Gastrocnemius medialis (tissue), 4 donors: ENCODE measurements at regions not wholly inside any gene's neighbourhood (a gene's known extent, or its start where the extent isn't known, plus 50 kb on each side); places are given as distances from the start of the nearest gene placed in this dataset.

Experiments used
- POLR2A ChIP-seq, 2 donors: fragments of 450-650 bp; IDR thresholded peaks; one replicate each; pipeline ENCODE4 v1.6.1; 2017; ENCODE audit warnings: antibody characterized with exemption in 2 of 2, mild to moderate bottlenecking in 2 of 2, moderate library complexity in 2 of 2
- TF ChIP-seq, protein P1 (sequence below), 5 experiments: fragments of 450-650 bp in 3 of 5; fragments of 200-600 bp in 2 of 5; sonication (generic) in 2 of 5; IDR thresholded peaks in 4 of 5; conservative IDR thresholded peaks in 1 of 5; 1 replicate in 4 of 5; 2 replicates in 1 of 5; pipeline ENCODE4 v1.5.1; 2016 to 2019; ENCODE audit warnings: antibody characterized with exemption in 5 of 5, mild to moderate bottlenecking in 3 of 5, moderate library complexity in 3 of 5

DNA sequence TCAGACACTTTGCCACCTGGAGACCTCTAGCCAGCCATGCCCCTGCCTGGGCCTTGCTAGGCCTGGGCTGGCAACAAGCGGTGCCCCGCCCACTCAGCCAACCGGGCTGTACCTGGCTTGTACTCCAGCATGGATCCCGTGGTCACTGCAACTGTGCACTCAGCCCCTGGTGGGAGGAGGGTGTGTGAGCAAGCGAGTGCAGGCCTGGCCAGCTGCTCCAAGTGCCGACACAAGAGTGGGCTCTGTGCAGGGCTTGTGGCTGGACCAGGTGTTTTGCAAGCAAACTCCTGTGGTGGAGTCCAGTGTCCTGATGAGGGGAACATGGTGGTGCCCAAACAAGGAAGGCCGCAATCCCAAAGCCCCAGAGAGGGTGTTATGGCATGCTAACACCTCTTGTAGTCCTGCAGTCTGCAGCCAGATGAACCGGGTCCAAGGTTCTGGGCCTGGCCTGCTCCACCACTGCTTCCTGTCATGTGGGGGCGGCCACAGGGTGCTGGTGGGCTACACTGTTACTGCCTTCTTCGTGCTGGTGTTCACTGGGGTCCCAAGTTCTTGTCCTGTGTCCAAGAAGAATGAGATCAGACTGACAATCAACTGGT is 60.1 kb upstream of the CD28 start:
- TF ChIP-seq, protein P1, sequence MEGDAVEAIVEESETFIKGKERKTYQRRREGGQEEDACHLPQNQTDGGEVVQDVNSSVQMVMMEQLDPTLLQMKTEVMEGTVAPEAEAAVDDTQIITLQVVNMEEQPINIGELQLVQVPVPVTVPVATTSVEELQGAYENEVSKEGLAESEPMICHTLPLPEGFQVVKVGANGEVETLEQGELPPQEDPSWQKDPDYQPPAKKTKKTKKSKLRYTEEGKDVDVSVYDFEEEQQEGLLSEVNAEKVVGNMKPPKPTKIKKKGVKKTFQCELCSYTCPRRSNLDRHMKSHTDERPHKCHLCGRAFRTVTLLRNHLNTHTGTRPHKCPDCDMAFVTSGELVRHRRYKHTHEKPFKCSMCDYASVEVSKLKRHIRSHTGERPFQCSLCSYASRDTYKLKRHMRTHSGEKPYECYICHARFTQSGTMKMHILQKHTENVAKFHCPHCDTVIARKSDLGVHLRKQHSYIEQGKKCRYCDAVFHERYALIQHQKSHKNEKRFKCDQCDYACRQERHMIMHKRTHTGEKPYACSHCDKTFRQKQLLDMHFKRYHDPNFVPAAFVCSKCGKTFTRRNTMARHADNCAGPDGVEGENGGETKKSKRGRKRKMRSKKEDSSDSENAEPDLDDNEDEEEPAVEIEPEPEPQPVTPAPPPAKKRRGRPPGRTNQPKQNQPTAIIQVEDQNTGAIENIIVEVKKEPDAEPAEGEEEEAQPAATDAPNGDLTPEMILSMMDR (IDR thresholded peaks at IDR 0.05 in 4 of 5, conservative IDR thresholded peaks at IDR 0.05 in 1 of 5) = no peak
- TF ChIP-seq POLR2A (IDR thresholded peaks at IDR 0.05) = no peak
